ENCODE measurements at regions not wholly inside any gene's neighbourhood (a gene's known extent, or its start where the extent isn't known, plus 50 kb on each side); places are given as distances from the start of the nearest gene placed in this dataset.

DNA sequence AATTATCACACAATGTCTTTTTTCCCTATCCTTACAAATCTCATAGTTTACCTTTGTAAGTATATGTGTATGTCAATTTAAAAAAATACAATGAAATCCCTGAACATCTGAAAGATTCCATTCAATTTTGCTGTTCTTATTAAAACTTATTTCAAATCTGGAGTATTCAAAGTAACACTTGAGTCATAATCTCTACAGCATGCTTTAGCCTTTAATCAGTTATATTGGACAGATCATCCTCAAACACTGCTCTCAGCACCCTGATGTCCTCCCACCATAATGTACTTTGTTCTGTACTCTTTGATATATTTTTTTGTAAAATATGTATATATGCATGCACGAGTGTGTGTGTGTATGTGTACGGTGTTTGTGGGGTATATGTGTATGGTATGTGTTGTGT, 83.0 kb upstream of the RPS6KA2 start:
- TF ChIP-seq GATA2 (IDR thresholded peaks at IDR 0.05; ENCODE audit: low read depth, low read length) (no peak), GATA3 (IDR thresholded peaks at IDR 0.05; ENCODE audit: low read depth, low read length) (no peak)
